Activated CD4-positive, alpha-beta T cell treated with anti-CD3 and anti-CD28 coated beads for 48 hours (primary cell): ENCODE measurements at regions not wholly inside any gene's neighbourhood (a gene's known extent, or its start where the extent isn't known, plus 50 kb on each side); places are given as distances from the start of the nearest gene placed in this dataset.

ENCODE experiments used
- DNase-seq: peaks from one replicate; pipeline ENCODE4 v3.0.0-alpha.2; 2020

DNA sequence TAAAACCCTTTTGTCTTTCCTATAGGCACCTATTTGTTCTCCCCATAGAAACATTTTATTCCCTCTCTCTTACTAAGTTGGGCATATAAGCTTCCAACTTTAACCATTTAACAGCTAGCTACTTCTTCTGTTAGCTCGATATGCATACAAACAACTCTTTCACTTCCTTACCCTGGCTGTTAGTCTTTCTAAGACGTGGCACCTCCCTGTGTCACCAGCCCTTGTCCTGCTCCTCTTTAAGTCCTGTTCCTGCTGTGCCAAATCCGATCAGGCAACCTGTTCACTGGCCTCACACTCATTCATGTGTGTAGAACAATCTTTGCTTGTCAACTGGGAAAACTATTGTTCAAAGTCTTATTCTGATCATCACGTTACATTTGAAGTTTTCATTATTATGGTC is 1376.1 kb upstream of the TENM4 start:
- no peak for DNase-seq

- no peak for DNase-seq
These were observed 1375.6 kb upstream of the TENM4 start for GRCh38 chr11:80816454-80816847.

DNA sequence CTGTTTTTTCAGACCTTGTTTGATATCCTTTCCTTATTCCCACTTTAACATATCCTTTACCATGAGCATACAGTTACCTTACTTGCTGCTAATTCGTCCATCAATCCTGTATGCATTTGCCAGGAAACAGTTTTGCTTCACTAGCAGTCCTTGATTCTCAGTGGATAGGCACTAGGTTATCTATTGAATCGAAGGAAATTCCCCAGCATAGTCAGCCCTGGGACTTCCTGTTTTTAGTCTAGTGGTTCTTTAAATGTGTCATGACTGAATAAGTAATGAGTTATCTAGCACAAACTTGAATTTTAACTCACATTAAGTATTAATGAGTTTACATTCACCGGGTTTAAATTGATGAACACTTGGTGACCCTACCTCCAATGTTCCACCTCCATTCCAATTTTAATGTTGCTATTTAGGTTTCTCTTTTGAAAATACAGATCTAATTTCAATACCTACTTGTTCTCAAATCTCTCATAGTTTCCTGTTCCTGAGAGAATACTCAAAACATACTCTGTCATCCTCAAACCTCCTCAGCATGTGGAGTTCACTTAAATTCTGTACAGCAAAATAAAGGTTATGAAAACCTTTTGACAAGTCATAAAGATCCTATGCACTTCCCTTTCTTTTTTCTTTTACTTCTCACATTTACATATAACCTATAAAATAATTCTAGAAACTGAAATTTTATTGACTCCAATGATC is 1375.1 kb upstream of the TENM4 start:
- DNase-seq, result no peak

DNA sequence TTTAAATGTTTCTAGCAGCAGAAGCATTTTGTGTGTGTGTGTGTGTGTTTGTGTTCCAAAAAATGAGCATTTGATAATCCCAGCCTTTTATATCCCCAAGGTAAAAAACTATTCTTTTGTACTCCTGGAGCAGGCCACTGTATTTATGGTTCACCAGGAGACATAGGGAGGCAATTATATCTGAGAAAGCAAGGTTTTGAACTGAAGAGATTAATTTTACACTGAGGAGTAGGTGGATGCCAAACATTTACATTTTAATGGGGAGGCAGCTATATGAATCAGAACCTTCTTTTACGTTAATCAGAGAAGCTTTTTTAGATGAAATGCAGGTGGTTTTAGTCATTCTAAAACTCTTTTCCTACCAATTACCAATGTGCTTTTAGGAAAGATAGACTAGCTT is 1374.0 kb upstream of the TENM4 start:
- no peak for DNase-seq

GRCh38 chr11:80810695-80811094 is 1369.9 kb upstream of the TENM4 start:
- DNase-seq, result no peak

GRCh38 chr11:80798174-80798573 is 1357.3 kb upstream of the TENM4 start:
- no peak for DNase-seq

GRCh38 chr11:80783561-80783960 is 1342.7 kb upstream of the TENM4 start:
- DNase-seq, result no peak

DNA sequence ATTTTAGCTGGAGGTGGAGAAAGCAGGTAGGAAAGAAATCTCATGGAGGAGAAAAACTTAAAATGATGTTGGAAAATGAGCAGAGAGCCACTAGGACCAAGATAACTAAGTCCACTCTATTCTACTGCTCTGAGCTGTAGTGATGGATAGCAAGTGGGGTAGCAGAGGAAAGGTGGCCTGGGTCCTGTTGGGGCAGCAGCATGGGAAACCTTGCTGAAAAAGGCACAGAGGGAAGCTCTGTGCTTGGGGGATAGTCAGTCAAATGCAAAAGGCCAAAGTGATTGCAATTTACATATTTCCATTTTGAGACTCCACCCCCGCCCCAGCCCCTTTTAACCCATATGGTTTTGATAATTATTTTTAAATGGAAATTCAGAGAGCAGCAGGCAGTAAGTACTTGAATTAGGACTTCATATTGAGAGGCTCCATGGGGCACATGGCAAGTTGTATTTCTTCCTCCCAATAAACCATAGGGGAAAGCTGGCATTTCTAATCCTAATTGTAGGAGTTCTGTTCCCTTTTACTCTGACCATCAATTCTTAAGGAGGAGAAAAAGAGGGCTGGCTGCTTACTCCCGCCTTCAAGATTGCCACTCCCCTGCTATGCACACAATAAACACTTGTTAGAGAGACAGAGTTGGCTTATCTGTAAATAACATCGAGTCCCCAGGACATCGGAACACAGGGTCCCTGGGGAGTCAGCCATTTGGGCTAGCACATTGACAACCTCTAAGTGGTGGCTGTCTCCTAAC is 1341.5 kb upstream of the TENM4 start:
- DNase-seq, result no peak

DNA sequence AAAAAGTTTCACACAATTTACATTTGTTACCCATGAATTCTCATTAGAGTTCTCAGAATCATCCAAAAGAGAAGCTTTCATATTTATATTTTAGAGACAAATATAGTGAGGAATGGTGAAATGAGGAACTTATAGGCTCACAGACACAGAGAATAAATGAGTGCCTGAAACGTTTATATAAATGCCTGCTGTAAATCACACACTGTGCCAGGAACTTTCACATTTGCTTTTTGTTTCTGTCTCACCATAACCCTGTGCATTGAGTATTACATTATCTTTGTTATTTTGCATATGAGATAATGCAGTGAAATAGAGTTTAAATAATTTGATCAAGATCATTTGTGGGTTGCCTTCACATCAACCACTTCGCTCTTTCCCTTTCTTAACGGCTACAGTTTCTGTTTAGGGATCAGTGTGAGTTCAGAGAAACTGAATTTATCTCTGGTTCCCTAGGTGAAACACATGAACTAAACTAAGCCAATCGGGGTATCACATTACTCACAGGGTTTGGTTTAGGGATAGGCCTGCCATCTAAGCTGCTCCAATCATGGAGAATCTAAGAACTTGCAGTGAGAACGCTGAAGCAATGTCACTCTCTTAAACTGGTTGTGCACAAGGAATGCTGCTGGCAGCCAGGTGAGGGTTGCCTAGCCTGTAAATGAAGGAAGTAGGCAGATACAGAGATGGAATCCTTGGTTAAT is 1339.2 kb upstream of the TENM4 start:
- DNase-seq, result no peak

- no peak for DNase-seq
These were observed 1338.1 kb upstream of the TENM4 start for GRCh38 chr11:80778941-80779340.

DNA sequence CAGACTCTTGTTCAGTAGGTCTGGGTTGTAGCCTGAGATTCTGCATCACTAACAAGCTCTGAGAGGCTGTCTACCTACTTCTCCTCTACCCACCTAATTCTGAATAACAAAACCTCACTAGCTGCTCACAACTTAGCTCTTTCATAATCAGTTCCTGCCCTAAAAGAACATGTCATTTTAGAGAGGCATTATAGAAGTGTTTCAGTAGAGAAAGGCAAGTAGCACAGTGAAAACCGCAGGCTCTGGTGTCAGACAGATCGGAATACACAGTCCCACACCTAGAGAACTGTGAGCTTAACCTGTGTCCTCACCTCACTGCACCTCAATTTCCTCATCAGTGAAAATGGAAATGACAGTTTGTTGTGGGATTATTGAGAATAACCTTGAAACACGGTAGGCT is 1337.6 kb upstream of the TENM4 start:
- no peak for DNase-seq

- no peak for DNase-seq
These were observed 1333.1 kb upstream of the TENM4 start for GRCh38 chr11:80773919-80774318.

GRCh38 chr11:80771017-80771416 is 1330.2 kb upstream of the TENM4 start:
- DNase-seq, result no peak

- no peak for DNase-seq
These were observed 1318.0 kb upstream of the TENM4 start for GRCh38 chr11:80758787-80759186.

DNA sequence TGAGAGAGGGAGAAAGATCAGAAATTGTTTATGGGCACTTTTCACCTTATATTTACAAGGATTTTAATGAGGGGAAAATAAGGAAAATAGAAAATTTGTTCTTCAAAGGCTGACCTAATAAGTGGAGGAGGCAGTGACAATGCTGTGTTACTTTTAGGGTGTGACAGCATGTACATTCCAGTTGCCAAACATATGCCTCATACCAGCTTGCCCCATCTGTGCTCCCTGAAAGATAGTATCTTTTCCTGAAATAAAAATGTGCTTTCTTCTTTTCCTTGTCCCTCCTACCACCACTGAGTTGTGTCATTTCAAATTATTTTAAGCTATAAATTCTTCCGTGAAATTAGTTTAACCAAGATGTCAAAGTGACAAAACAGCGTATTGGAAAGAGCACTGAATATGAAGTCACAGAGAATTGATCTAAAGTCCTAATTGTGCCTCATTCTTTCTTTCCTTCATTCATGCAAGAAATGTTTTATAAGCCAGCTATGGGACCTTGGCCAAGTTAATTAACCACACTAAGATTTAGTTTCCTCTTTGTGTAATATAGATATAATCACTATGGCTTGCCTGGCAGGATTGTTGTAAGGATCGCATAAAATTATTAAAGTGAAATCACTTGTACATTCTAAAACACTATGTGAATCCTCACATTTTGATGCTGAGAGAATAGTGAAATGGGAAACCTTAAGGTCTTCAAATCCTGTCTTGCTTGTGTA is 1307.5 kb upstream of the TENM4 start:
- DNase-seq, result no peak

GRCh38 chr11:80746300-80746699 is 1305.5 kb upstream of the TENM4 start:
- DNase-seq, result no peak

GRCh38 chr11:80745416-80745815 is 1304.6 kb upstream of the TENM4 start:
- DNase-seq, result no peak

- DNase-seq, result no peak
These were observed 1293.0 kb upstream of the TENM4 start for GRCh38 chr11:80733790-80734189.

GRCh38 chr11:80733361-80733760 is 1292.5 kb upstream of the TENM4 start:
- no peak for DNase-seq

- DNase-seq, result no peak
These were observed 1286.5 kb upstream of the TENM4 start for GRCh38 chr11:80727315-80727714.

DNA sequence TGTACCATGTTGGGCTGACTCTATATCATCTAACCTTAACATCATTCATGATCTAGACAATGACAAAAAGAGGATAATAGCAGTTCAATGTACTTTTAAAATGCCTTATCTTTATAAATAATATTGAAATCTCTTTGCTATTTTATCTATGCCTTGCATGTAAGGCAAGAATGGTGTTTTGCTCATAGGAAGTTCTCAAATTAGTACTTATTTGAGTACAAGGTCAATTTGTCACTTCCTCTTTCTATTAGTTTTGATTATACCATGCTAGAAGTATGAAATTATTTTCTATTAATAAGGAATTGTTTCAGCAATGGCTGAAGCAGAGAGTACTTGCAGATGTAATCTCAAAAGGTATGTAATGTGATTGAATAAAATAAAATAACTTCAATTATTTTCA is 1285.4 kb upstream of the TENM4 start:
- no peak for DNase-seq

- DNase-seq, result no peak
These were observed 1283.5 kb upstream of the TENM4 start for GRCh38 chr11:80724366-80724765.

DNA sequence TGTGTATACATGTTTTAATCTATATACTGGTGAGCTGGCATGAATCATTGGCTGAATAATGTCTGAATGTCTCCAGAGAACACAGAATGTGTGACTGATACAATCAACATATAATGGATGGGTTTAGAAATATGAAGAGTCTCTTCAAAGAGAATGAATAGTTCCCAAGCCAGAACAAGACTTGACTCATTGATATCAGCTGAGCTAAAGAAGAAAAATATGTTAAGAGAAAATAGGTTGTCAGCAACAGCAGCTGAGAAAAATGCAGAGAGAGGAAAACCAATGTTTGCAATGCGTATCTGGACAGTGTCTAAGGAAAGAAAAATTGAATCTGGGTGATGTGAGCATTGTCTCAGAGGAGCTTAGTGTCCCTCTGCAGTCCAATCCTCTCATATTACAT is 1281.8 kb upstream of the TENM4 start:
- DNase-seq, result no peak
